Natural killer cell (primary cell): ENCODE measurements at regions not wholly inside any gene's neighbourhood (a gene's known extent, or its start where the extent isn't known, plus 50 kb on each side); places are given as distances from the start of the nearest gene placed in this dataset.

Experiments used
- ATAC-seq, 3 donors: fragments of 150-1000 bp in 2 of 3; fragments of 200-7000 bp in 1 of 3; cut with Tn5 transposase; 1 replicate in 1 of 3; 2 replicates in 2 of 3; pipeline ENCODE4 v1.10.0; 2021; ENCODE audit warnings: mild to moderate bottlenecking in 2 of 3, moderate library complexity in 2 of 3
- DNase-seq, 2 donors: peaks; one replicate each; pipeline versions ENCODE4 v3.0.0 to v3.0.0-alpha.2; 2013 to 2021; ENCODE audit warnings: mixed read lengths in 1 of 2
- H3K27ac ChIP-seq: one replicate; pipeline ENCODE4 v1.5.1; 2013; ENCODE audit warnings: mild to moderate bottlenecking, low read length
- H3K27me3 ChIP-seq: one replicate; pipeline ENCODE4 v1.6.1; 2013; ENCODE audit warnings: low read length; ENCODE audit not compliant: control insufficient read depth, insufficient read depth
- H3K36me3 ChIP-seq: one replicate; pipeline ENCODE4 v1.6.1; 2013; ENCODE audit warnings: low read length; ENCODE audit not compliant: control insufficient read depth, insufficient read depth
- H3K4me1 ChIP-seq: one replicate; pipeline ENCODE4 v1.6.1; 2013; ENCODE audit warnings: low read length; ENCODE audit not compliant: control insufficient read depth, insufficient read depth
- H3K4me3 ChIP-seq: one replicate; pipeline ENCODE4 v1.5.1; 2013; ENCODE audit warnings: low read length
- H3K9me3 ChIP-seq: one replicate; pipeline ENCODE4 v1.6.1; 2013; ENCODE audit warnings: low read length; ENCODE audit not compliant: control insufficient read depth, insufficient read depth
- H3K27ac Mint-ChIP-seq, 2 donors: one replicate each; pipeline ENCODE4 v1.8.0; 2022; ENCODE audit warnings: mild to moderate bottlenecking in 2 of 2, mixed read lengths in 2 of 2, moderate library complexity in 1 of 2
- H3K27me3 Mint-ChIP-seq, 2 donors: one replicate each; pipeline ENCODE4 v1.8.0; 2022; ENCODE audit warnings: low read depth in 2 of 2, mixed read lengths in 2 of 2
- H3K36me3 Mint-ChIP-seq: one replicate; pipeline ENCODE4 v1.8.0; 2022; ENCODE audit warnings: mixed read lengths
- H3K4me1 Mint-ChIP-seq, 2 donors: one replicate each; pipeline ENCODE4 v1.8.0; 2022; ENCODE audit warnings: mixed read lengths in 2 of 2
- H3K4me3 Mint-ChIP-seq: one replicate; pipeline ENCODE4 v1.8.0; 2022; ENCODE audit warnings: mild to moderate bottlenecking, moderate library complexity, mixed read lengths
- H3K9me3 Mint-ChIP-seq, 2 donors: one replicate each; pipeline ENCODE4 v1.8.0; 2022; ENCODE audit warnings: mixed read lengths in 2 of 2
- WGBS: methylation state at CpG from one replicate; pipeline ENCODE4 v1.1.7; 2013; ENCODE audit warnings: missing lambda C conversion rate; ENCODE audit not compliant: insufficient coverage; 5-methylcytosine and 5-hydroxymethylcytosine counted together
- intact Hi-C: fragments of 100-400 bp; cut with micrococcal nuclease; formaldehyde crosslinking; loops from one replicate; pipeline ENCODE4 v1.14.2; 2022
- TF ChIP-seq, protein P1 (sequence below): fragments of 200-600 bp; IDR thresholded peaks from one replicate; pipeline ENCODE4 v1.8.0; 2022; ENCODE audit warnings: antibody characterized with exemption

DNA sequence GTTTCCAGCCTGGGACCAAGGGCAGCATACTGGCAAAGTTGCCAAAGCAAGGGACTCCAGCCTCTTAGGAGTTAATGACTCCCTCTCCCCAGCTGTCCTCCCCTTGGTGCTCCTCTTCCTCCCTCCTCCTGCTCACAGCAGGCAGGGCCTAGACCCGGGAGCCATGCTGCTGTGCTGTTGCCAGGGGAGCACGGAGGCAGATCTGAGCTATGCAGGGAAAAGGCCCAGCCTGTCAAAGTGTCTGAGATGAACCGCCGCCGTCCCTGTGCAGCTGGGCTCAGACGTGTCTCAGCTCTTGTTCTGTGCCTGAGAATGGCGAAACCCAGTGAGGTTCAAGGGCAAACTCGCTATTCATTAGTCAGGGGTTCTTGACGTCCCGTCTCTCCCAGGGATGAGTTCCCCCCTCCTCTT lies 60.8 kb upstream of the POLG start:
- Mint-ChIP-seq H3K9me3 (no peaks in the 10 kb centered on the region), H3K4me1 (peaks cover 0 to 6% of the 10 kb centered on the region in 2 donors), H3K27me3 (peaks cover under 1 to 15% of the 10 kb centered on the region in 2 donors), H3K27ac (no peak overlapping the region), H3K36me3 (no peaks in the 10 kb centered on the region), H3K4me3 (no peak overlapping the region)
- intact Hi-C loops = no loop called here
- DNase-seq = no peak
- TF ChIP-seq, protein P1, sequence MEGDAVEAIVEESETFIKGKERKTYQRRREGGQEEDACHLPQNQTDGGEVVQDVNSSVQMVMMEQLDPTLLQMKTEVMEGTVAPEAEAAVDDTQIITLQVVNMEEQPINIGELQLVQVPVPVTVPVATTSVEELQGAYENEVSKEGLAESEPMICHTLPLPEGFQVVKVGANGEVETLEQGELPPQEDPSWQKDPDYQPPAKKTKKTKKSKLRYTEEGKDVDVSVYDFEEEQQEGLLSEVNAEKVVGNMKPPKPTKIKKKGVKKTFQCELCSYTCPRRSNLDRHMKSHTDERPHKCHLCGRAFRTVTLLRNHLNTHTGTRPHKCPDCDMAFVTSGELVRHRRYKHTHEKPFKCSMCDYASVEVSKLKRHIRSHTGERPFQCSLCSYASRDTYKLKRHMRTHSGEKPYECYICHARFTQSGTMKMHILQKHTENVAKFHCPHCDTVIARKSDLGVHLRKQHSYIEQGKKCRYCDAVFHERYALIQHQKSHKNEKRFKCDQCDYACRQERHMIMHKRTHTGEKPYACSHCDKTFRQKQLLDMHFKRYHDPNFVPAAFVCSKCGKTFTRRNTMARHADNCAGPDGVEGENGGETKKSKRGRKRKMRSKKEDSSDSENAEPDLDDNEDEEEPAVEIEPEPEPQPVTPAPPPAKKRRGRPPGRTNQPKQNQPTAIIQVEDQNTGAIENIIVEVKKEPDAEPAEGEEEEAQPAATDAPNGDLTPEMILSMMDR = no peak
- Histone ChIP-seq H3K36me3 (no peaks in the 10 kb centered on the region), H3K4me1 (peaks cover 18% of the 10 kb centered on the region), H3K4me3 (no peak overlapping the region), H3K27ac (no peak overlapping the region), H3K27me3 (peaks cover 2% of the 10 kb centered on the region), H3K9me3 (no peaks in the 10 kb centered on the region)
- no peak for ATAC-seq
- WGBS = 77% methylated on average over 10 of the region's 10 CpGs

DNA sequence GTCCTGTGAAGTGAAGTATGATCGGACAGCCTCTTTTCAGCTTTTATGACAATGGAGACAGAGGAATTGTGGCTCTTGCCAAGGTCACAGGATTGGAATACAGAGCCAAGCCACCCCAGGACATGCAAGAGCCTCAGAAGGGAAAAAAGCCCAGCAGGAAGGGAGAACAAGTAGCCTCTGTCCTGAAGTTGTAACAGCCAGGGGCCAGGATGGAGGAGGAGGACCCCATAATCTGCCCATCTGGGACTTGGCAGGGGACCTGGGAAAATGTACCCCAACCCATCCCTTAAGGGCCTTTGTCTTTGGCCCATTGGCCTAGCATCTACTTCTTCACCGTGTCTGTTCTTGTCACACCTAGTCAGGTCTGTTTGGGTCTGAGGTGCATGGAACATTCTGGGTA lies 60.4 kb upstream of the POLG start:
- WGBS = 95% methylated on average over 2 of the region's 2 CpGs
- H3K9me3 ChIP-seq = no peaks in the 10 kb centered on the region
- H3K27me3 ChIP-seq = no peaks in the 10 kb centered on the region
- H3K36me3 Mint-ChIP-seq = no peaks in the 10 kb centered on the region
- no peaks in the 10 kb centered on the region for H3K9me3 Mint-ChIP-seq
- intact Hi-C loops = no loop called here
- H3K27ac Mint-ChIP-seq = no peak overlapping the region
- no peak overlapping the region for H3K4me3 ChIP-seq
- no peak overlapping the region for H3K4me3 Mint-ChIP-seq
- H3K27me3 Mint-ChIP-seq = peaks cover 0 to 14% of the 10 kb centered on the region in 2 donors
- no peaks in the 10 kb centered on the region for H3K36me3 ChIP-seq
- peaks cover 14% of the 10 kb centered on the region for H3K4me1 ChIP-seq
- H3K4me1 Mint-ChIP-seq = peaks cover 0 to 6% of the 10 kb centered on the region in 2 donors
- H3K27ac ChIP-seq = no peak overlapping the region
- DNase-seq (no peak), ATAC-seq (no peak)
- TF ChIP-seq, protein P1 = no peak

DNA sequence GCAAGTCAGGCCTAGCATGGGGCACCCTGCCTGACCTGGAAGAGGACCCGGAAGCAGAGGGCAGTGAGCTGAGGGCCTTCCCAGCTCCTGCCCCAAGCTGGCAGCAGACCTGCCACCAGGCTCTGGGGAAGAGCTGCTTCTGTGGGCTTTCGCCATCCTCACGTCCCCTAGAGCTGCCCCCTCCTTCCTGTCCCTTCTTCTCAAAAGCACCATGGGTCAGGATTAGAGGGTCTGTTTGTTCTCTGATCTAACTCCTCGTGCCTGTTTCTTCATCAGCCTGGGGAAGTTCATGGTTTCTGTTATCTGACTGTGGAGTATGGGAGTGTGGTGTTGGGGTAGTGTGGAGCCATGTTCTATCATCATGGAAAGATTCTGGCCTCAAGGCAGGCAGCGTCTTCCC lies 58.4 kb upstream of the POLG start:
- ATAC-seq = no peak
- intact Hi-C loops = no loop called here

More for the DNA sequence above, 58.4 kb upstream of the POLG start:
- Mint-ChIP-seq H3K27ac (no peak overlapping the region), H3K36me3 (no peaks in the 10 kb centered on the region), H3K9me3 (no peaks in the 10 kb centered on the region), H3K4me1 (no peaks in the 10 kb centered on the region), H3K4me3 (no peak overlapping the region), H3K27me3 (peaks cover 0 to 20% of the 10 kb centered on the region in 2 donors)
- peaks cover 4% of the 10 kb centered on the region for H3K4me1 ChIP-seq
- H3K36me3 ChIP-seq = peaks cover 3% of the 10 kb centered on the region
- no peak overlapping the region for H3K27ac ChIP-seq
- H3K4me3 ChIP-seq = no peak overlapping the region
- DNase-seq = no peak
- TF ChIP-seq, protein P1 = no peak
- no peaks in the 10 kb centered on the region for H3K27me3 ChIP-seq
- no peaks in the 10 kb centered on the region for H3K9me3 ChIP-seq
- 76% methylated on average over 5 of the region's 5 CpGs for WGBS
